Tibial nerve (tissue), 4 donors: ENCODE measurements at regions not wholly inside any gene's neighbourhood (a gene's known extent, or its start where the extent isn't known, plus 50 kb on each side); places are given as distances from the start of the nearest gene placed in this dataset.

Experiments used
- DNase-seq, 2 donors: peaks; one replicate each; pipeline ENCODE4 v3.0.0-alpha.2; 2019; ENCODE audit warnings: low spot score in 2 of 2
- H3K27ac ChIP-seq, 4 donors: fragments of 200-600 bp; sonication (generic) in 3 of 4; one replicate each; pipeline ENCODE4 v1.5.1; 2017 to 2019; ENCODE audit warnings: mild to moderate bottlenecking in 1 of 4
- H3K27me3 ChIP-seq, 2 donors: fragments of 200-600 bp; sonication (generic) in 1 of 2; one replicate each; pipeline versions ENCODE4 v1.5.1 to v1.6.0; 2017 to 2019
- H3K36me3 ChIP-seq, 3 donors: fragments of 200-600 bp; sonication (generic); one replicate each; pipeline ENCODE4 v1.5.1; 2018 to 2019
- H3K4me1 ChIP-seq, 4 donors: fragments of 200-600 bp; sonication (generic) in 3 of 4; one replicate each; pipeline ENCODE4 v1.5.1; 2017 to 2019
- H3K4me3 ChIP-seq, 4 donors: fragments of 200-600 bp; sonication (generic) in 3 of 4; one replicate each; pipeline ENCODE4 v1.5.1; 2017 to 2019; ENCODE audit warnings: mild to moderate bottlenecking in 1 of 4, moderate library complexity in 1 of 4
- H3K9me3 ChIP-seq, 4 donors: fragments of 200-600 bp; sonication (generic) in 3 of 4; one replicate each; pipeline ENCODE4 v1.5.1; 2017 to 2019
- CTCF ChIP-seq, 5 experiments: fragments of 200-600 bp in 3 of 5; fragments of 450-650 bp in 2 of 5; sonication (generic) in 3 of 5; IDR thresholded peaks; one replicate each; pipeline ENCODE4 v1.5.1; 2016 to 2019; ENCODE audit warnings: antibody characterized with exemption in 5 of 5, mild to moderate bottlenecking in 3 of 5, moderate library complexity in 2 of 5
- EP300 ChIP-seq, 2 donors: sonication (generic); formaldehyde crosslinking; IDR thresholded peaks; one replicate each; pipeline ENCODE4 v1.6.1; 2017; ENCODE audit warnings: antibody characterized with exemption in 2 of 2, mild to moderate bottlenecking in 1 of 2
- POLR2A ChIP-seq, 2 donors: fragments of 450-650 bp; IDR thresholded peaks; one replicate each; pipeline ENCODE4 v1.6.1; 2017; ENCODE audit warnings: antibody characterized with exemption in 2 of 2, mild to moderate bottlenecking in 2 of 2, moderate library complexity in 2 of 2
- WGBS, 2 donors: methylation state at CpG; one replicate each; pipeline ENCODE4 v1.1.5; 2018; 5-methylcytosine and 5-hydroxymethylcytosine counted together

GRCh38 chr4:92047209-92047875, 256.4 kb upstream of the GRID2 start:
- H3K9me3 ChIP-seq, result peaks cover 0 to 8% (median 0%) of the 10 kb centered on the region in 4 donors
- TF ChIP-seq CTCF (IDR thresholded peaks at IDR 0.05) (no peak), EP300 (IDR thresholded peaks at IDR 0.05) (no peak), POLR2A (IDR thresholded peaks at IDR 0.05) (no peak)
- no peaks in the 10 kb centered on the region for H3K4me1 ChIP-seq
- H3K27ac ChIP-seq, result no peak overlapping the region
- H3K36me3 ChIP-seq, result no peaks in the 10 kb centered on the region
- 59 to 62% methylated on average over 2 of the region's 2 CpGs for WGBS, 2 donors
- no peak for DNase-seq
- no peaks in the 10 kb centered on the region for H3K27me3 ChIP-seq
- H3K4me3 ChIP-seq, result no peak overlapping the region

DNA sequence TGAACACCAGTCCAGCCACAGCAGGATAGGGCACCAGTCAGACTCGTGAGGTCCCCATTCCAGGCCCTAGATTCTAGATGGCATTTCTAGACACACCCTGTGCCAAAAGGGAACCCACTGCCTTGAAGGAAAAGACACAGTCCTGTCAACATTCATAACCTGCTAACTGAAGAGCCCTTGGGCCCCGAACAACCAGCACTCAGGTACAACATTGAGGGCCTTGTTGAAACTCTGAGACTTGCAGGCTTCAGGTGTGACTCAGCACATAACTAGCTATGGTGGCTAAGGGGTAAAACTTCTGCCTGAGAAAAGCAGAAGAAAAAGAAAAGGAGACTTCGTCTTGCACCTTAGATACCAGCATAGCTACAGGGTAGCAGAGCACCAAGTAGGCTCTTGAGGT, 252.9 kb upstream of the GRID2 start:
- no peaks in the 10 kb centered on the region for H3K36me3 ChIP-seq
- no peak for TF ChIP-seq POLR2A (IDR thresholded peaks at IDR 0.05)
- no peak for TF ChIP-seq EP300 (IDR thresholded peaks at IDR 0.05)
- TF ChIP-seq CTCF (IDR thresholded peaks at IDR 0.05), result no peak
- no peaks in the 10 kb centered on the region for H3K4me1 ChIP-seq
- DNase-seq, result no peak
- H3K27me3 ChIP-seq, result no peaks in the 10 kb centered on the region
- H3K27ac ChIP-seq, result no peak overlapping the region
- H3K4me3 ChIP-seq, result no peak overlapping the region
- 89% methylated on average over 3 of the region's 3 CpGs for WGBS, 2 donors
- peaks cover 0 to 17% (median 0%) of the 10 kb centered on the region in 4 donors for H3K9me3 ChIP-seq

DNA sequence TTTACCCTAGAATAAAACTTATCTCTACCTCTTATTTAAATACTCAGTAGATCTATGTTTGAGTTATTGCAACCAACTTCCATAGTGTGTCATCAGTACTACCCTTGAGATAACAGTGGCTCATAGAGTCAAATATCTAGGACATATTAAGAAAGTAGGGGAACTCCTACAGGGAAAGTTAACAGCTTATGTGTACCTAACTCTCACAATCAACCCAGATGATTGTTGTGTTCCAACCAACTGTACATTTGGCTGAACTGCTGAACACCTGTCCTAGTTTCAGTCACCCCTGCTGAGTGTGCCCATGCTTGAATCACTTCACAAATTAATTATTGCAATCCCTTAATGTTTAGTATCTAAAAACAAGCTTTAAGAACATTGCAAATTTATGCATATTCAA, 244.2 kb upstream of the GRID2 start:
- Histone ChIP-seq H3K9me3 (no peaks in the 10 kb centered on the region), H3K36me3 (no peaks in the 10 kb centered on the region), H3K27me3 (no peaks in the 10 kb centered on the region), H3K4me1 (no peaks in the 10 kb centered on the region), H3K27ac (no peak overlapping the region), H3K4me3 (no peak overlapping the region)
- TF ChIP-seq EP300 (IDR thresholded peaks at IDR 0.05) (no peak), CTCF (IDR thresholded peaks at IDR 0.05) (no peak), POLR2A (IDR thresholded peaks at IDR 0.05) (no peak)
- DNase-seq, result no peak

DNA sequence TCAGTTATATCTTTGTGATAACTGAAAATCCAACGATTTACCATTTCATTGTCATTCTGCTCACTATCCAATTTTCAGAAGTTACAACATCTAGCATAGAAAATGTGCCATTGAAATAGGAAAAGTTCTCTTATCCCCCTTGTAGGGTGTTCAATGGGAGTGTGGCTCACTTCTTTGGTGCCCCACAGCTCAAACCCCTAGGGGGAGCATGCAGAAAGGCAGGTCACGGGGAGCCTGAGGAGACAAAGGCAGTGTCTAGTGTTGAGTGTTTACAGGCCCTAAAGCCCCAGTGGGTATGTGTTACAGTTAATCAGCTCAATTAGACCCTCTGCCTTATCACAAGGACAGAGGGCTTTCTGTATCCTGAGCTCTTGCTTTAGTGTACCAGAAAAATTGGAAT, 243.4 kb upstream of the GRID2 start:
- Histone ChIP-seq H3K4me3 (no peak overlapping the region), H3K27ac (no peak overlapping the region), H3K27me3 (no peaks in the 10 kb centered on the region), H3K9me3 (no peaks in the 10 kb centered on the region), H3K36me3 (no peaks in the 10 kb centered on the region), H3K4me1 (no peaks in the 10 kb centered on the region)
- WGBS, 2 donors, result 68 to 79% methylated on average over 2 of the region's 2 CpGs
- no peak for DNase-seq
- TF ChIP-seq EP300 (IDR thresholded peaks at IDR 0.05) (no peak), POLR2A (IDR thresholded peaks at IDR 0.05) (no peak), CTCF (IDR thresholded peaks at IDR 0.05) (no peak)

DNA sequence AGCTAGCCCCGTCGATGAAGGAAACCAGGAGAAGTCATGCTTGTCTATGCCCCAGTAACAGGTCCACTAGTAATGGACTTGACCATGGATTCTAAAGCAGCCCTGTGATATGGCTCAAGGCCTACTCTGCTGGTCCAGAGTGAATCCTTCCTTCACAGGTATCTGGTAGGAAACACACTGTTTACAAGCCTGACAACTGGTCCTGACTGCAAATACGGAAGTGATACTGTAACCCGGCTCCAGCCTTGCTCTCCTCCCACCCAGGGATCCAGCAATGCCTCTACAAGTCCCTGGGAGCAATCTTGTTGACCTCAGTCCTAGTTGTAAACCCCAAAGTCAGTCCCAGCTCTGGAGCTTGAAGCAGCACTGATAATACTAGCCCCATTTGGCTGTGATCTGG, 239.2 kb upstream of the GRID2 start:
- TF ChIP-seq CTCF (IDR thresholded peaks at IDR 0.05) (no peak), EP300 (IDR thresholded peaks at IDR 0.05) (no peak), POLR2A (IDR thresholded peaks at IDR 0.05) (no peak)
- no peaks in the 10 kb centered on the region for H3K4me1 ChIP-seq
- no peaks in the 10 kb centered on the region for H3K27me3 ChIP-seq
- H3K4me3 ChIP-seq, result no peak overlapping the region
- 84 to 91% methylated on average over 4 of the region's 4 CpGs for WGBS, 2 donors
- DNase-seq, result no peak
- H3K27ac ChIP-seq, result no peak overlapping the region
- H3K36me3 ChIP-seq, result no peaks in the 10 kb centered on the region
- H3K9me3 ChIP-seq, result no peaks in the 10 kb centered on the region
